Erythroblast (primary cell): ENCODE measurements at regions not wholly inside any gene's neighbourhood (a gene's known extent, or its start where the extent isn't known, plus 50 kb on each side); places are given as distances from the start of the nearest gene placed in this dataset.

Experiments used
- GATA1 ChIP-seq: IDR thresholded peaks from 2 replicates; pipeline ENCODE4 v1.6.1; 2011; ENCODE audit warnings: low read depth, mild to moderate bottlenecking, control low read depth, low read length, moderate library complexity
- POLR2A ChIP-seq: IDR thresholded peaks from 2 replicates; pipeline ENCODE4 v1.6.1; 2011; ENCODE audit warnings: mild to moderate bottlenecking, low read length

DNA sequence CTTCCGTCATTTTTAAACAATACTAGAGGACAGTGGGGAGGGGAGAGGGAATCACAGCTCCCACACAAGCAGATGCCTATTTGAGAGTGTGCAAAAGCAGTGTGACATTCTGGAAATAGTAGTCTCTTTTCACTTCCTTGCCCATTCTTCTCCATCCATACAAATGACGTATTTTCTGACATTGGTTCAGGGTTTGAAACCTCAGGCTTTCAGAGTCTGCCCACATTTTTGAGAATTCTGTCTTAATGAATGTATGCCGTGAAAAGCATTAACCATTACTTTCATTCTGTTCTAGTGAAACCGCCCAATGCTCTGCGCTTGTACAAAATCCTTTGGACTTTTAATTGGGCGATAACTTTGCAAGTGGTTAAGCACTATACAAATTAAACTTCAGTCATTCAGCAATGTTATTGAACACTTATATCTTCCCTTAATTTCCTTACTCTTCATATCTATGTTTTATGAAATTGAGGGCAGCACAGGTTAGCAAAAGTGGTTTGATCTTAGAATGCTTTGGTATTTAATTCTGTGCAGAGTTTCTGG is 265.7 kb downstream of the SOX4 start:
- no peak for TF ChIP-seq POLR2A
- no peak for TF ChIP-seq GATA1
